Tibial nerve (tissue), 3 donors: ENCODE measurements at regions not wholly inside any gene's neighbourhood (a gene's known extent, or its start where the extent isn't known, plus 50 kb on each side); places are given as distances from the start of the nearest gene placed in this dataset.

Source experiments
- POLR2A ChIP-seq, 2 donors: fragments of 450-650 bp; IDR thresholded peaks; one replicate each; pipeline ENCODE4 v1.6.1; 2017; ENCODE audit warnings: antibody characterized with exemption in 2 of 2, mild to moderate bottlenecking in 2 of 2, moderate library complexity in 2 of 2
- TF ChIP-seq, protein P1 (sequence below), 5 experiments: fragments of 200-600 bp in 3 of 5; fragments of 450-650 bp in 2 of 5; sonication (generic) in 3 of 5; IDR thresholded peaks; one replicate each; pipeline ENCODE4 v1.5.1; 2016 to 2019; ENCODE audit warnings: antibody characterized with exemption in 5 of 5, mild to moderate bottlenecking in 3 of 5, moderate library complexity in 2 of 5

DNA sequence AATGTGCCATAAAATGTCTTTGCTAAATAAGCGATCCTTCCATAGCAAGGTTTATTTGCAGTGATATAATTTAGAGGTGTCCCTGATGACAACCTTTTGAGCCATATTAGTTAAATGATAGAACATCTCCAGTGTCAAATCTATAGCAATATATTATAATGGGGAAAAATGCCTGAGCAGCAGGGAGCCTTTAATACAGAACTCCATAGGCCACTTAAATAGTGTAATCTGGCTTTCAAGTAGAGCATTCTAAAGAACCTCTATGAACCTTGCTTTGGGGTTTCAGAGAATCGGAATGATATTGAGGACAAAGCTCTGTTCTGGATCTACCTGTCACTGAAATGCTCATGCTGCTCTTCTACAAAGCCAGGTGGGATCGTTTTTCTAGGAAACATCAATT lies 96.7 kb upstream of the MEF2C start:
- TF ChIP-seq, protein P1, sequence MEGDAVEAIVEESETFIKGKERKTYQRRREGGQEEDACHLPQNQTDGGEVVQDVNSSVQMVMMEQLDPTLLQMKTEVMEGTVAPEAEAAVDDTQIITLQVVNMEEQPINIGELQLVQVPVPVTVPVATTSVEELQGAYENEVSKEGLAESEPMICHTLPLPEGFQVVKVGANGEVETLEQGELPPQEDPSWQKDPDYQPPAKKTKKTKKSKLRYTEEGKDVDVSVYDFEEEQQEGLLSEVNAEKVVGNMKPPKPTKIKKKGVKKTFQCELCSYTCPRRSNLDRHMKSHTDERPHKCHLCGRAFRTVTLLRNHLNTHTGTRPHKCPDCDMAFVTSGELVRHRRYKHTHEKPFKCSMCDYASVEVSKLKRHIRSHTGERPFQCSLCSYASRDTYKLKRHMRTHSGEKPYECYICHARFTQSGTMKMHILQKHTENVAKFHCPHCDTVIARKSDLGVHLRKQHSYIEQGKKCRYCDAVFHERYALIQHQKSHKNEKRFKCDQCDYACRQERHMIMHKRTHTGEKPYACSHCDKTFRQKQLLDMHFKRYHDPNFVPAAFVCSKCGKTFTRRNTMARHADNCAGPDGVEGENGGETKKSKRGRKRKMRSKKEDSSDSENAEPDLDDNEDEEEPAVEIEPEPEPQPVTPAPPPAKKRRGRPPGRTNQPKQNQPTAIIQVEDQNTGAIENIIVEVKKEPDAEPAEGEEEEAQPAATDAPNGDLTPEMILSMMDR (IDR thresholded peaks at IDR 0.05), result no peak
- no peak for TF ChIP-seq POLR2A (IDR thresholded peaks at IDR 0.05)
